NCI-H2107 (cell line): ENCODE measurements at regions not wholly inside any gene's neighbourhood (a gene's known extent, or its start where the extent isn't known, plus 50 kb on each side); places are given as distances from the start of the nearest gene placed in this dataset.

Experiments used
- DNase-seq: peaks from one replicate; lab custom pipeline; 2025; lab: John Stamatoyannopoulos, UW

DNA sequence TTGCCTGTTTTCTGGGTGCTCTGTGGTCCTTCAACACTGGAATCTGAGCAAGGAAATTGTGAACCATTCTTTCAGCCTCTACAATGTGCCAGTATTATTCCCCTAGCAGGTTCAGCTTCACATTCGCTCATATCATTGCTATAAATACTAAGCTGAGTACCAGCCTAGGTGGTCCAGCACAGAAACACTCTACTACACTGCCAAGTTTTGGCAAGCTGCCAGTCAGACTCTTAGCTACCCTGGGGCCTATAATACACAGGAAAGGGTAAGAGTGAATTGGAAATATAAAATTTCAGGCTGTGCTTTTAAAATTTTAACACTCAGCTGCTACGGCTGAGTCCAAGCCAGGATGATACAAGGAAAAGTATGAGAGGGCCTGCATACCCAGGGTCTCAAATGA is 49.9 kb upstream of the PPP1R3A start:
- DNase-seq = no peak
